ENCODE measurements at regions not wholly inside any gene's neighbourhood (a gene's known extent, or its start where the extent isn't known, plus 50 kb on each side); places are given as distances from the start of the nearest gene placed in this dataset.
A peak's percentile ranks its signal among the peaks of the same experiment; 100 is the strongest.

- in situ Hi-C loops (cut with HindIII; ENCODE audit: low pct_unique_long_range_greater_than_20kb, low sequenced_read_pairs): no loop called here
- DNase-seq (ENCODE audit: low read depth, low spot score): no peak
Observed at GRCh38 chr16:9264067-9264466, 172.6 kb downstream of the HAPSTR1 start.

DNA sequence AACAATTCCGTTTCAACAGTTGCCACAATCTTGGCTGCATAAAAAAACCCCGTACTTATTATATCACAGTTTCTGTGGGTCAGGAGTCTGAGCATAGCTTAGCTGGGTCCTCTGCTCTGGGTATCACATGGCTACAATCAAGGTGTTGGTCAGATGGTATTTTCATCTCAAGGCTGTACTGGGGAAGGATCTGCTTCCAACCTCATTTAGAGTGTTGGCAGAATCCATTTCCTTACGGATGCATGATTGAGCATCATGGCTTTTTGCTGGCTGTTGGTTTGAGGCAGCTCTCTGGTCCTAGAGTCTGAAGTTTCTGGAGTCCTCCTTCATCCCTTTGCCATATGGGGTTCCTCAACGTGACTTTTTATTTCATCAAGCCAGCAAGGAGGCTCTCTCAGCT lies 177.0 kb downstream of the HAPSTR1 start:
- in situ Hi-C loops (cut with HindIII; ENCODE audit: low pct_unique_long_range_greater_than_20kb, low sequenced_read_pairs): no loop called here
- DNase-seq (ENCODE audit: low read depth, low spot score): no peak

DNA sequence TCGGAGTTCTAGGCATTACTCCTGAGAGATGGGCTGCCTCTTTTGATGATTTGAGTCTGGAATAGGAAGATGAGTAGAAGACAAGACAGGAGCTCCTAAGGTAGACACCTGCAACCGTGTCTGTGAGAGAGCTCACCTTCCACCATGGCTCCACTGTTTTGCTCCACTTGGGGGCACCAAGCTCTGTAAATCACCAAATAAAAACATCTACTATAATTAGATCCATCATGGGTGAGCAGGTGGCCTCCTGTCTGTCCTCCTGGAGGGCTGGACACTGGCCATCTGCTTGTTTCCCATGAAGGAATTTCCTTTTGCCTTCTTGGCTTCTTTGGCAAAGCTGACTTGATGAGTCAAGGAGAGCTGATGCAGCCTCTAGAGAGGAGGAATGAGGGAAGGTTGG lies 179.0 kb downstream of the HAPSTR1 start:
- in situ Hi-C loops (cut with HindIII; ENCODE audit: low pct_unique_long_range_greater_than_20kb, low sequenced_read_pairs): no loop called here
- no peak for DNase-seq (ENCODE audit: low read depth, low spot score)

- in situ Hi-C loops (cut with HindIII; ENCODE audit: low pct_unique_long_range_greater_than_20kb, low sequenced_read_pairs): no loop called here
Observed at GRCh38 chr16:9270941-9271340, 179.5 kb downstream of the HAPSTR1 start.

DNA sequence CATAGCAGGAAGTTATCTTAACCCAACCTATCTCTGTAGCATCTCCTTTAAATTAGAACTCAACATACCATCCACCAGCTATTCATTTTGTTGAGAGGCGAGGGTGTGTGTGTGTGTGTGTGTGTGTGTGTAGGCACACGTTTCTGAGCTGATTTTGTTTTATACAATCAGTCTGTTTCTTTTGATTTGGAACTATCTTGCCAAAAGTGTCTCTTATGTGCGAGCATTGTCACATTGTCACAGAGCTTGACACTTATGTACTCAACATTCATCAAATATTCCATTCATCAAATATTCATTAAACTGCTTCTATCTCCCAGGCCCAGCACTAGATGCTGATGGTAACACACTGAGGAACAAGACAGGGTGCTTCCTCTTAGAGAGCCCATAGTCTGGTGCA lies 180.4 kb downstream of the HAPSTR1 start:
- in situ Hi-C loops (cut with HindIII; ENCODE audit: low pct_unique_long_range_greater_than_20kb, low sequenced_read_pairs): no loop called here
- DNase-seq (ENCODE audit: low read depth, low spot score): no peak

More at GRCh38 chr16:9270941-9271340, 179.5 kb downstream of the HAPSTR1 start:
- no peak for DNase-seq (ENCODE audit: low read depth, low spot score)

GRCh38 chr16:9275377-9275776 lies 183.9 kb downstream of the HAPSTR1 start:
- in situ Hi-C loops (cut with HindIII; ENCODE audit: low pct_unique_long_range_greater_than_20kb, low sequenced_read_pairs): no loop called here
- DNase-seq (ENCODE audit: low read depth, low spot score): no peak

GRCh38 chr16:9275816-9276354 lies 184.4 kb downstream of the HAPSTR1 start:
- DNase-seq (ENCODE audit: low read depth, low spot score): no peak
- in situ Hi-C loops (cut with HindIII; ENCODE audit: low pct_unique_long_range_greater_than_20kb, low sequenced_read_pairs): no loop called here

- DNase-seq (ENCODE audit: low read depth, low spot score): no peak
Observed at GRCh38 chr16:9279291-9280068, 188.0 kb downstream of the HAPSTR1 start.

GRCh38 chr16:9280069-9280466 lies 188.6 kb downstream of the HAPSTR1 start:
- in situ Hi-C loops (cut with HindIII; ENCODE audit: low pct_unique_long_range_greater_than_20kb, low sequenced_read_pairs): no loop called here
- no peak for DNase-seq (ENCODE audit: low read depth, low spot score)

More at GRCh38 chr16:9279291-9280068, 188.0 kb downstream of the HAPSTR1 start:
- in situ Hi-C loops (cut with HindIII; ENCODE audit: low pct_unique_long_range_greater_than_20kb, low sequenced_read_pairs): no loop called here

DNA sequence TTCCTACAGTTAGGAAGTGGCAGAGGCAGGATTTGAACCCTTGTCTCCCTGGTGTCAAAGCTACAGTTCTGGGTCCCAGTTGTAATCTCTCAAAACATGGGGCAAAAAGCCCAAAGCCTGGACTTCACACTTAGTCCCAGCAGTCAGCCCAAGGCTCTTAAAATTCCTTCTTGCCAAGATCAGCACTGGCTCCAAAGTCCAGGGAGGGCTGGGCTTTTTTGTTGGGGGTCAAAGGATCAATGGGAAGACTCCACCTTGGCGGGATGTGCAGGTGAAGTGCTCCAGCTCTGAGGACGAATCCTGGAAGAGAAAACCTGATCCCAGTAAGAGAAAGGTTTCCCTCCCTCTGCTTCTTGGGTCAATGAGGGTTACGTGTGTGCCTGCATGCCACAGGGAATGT lies 195.5 kb downstream of the HAPSTR1 start:
- DNase-seq (ENCODE audit: low read depth, low spot score): no peak
- in situ Hi-C loops (cut with HindIII; ENCODE audit: low pct_unique_long_range_greater_than_20kb, low sequenced_read_pairs): no loop called here

DNA sequence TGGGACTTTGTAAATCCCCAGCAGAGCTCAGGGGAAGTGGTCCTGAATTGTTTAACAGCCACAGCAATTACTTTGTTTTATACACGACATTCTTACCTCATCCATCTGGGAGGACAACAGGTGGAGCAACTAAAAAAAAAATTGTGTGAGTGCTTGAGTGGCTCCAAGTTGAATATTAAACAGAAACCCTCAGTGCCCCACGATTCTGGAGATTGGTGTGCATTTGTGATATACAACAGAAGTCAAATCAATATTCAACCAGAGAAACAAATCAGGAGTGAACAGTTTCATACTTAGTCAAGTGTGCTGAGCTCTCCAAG lies 204.8 kb downstream of the HAPSTR1 start:
- in situ Hi-C loops (cut with HindIII; ENCODE audit: low pct_unique_long_range_greater_than_20kb, low sequenced_read_pairs): no loop called here
- DNase-seq (ENCODE audit: low read depth, low spot score): no peak

- peak; percentile 66 for DNase-seq (ENCODE audit: low read depth, low spot score)
- in situ Hi-C loops (cut with HindIII; ENCODE audit: low pct_unique_long_range_greater_than_20kb, low sequenced_read_pairs): no loop called here
Observed at GRCh38 chr16:9297437-9298113, 206.1 kb downstream of the HAPSTR1 start.

DNA sequence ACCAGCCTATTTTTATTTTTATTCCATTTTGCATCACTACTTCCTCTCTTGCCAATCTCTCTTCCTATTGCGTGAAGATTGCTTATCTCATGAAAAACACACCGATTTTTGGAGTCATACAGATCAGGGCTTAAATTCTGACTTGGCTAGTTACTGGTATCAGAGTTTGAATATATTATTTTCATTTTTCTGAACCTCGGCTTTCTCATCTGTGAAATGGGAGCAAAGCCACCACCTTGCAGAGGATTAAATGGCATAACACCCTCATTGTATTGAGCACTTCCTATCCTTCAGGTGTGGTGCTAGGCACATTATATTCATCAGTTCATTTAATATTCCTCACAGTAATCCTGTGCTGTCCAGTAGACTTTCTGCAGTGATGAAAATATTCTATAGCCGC lies 208.8 kb downstream of the HAPSTR1 start:
- in situ Hi-C loops (cut with HindIII; ENCODE audit: low pct_unique_long_range_greater_than_20kb, low sequenced_read_pairs): no loop called here

GRCh38 chr16:9302072-9302471 lies 210.6 kb downstream of the HAPSTR1 start:
- no peak for DNase-seq (ENCODE audit: low read depth, low spot score)
- in situ Hi-C loops (cut with HindIII; ENCODE audit: low pct_unique_long_range_greater_than_20kb, low sequenced_read_pairs): no loop called here

More for the DNA sequence above, 208.8 kb downstream of the HAPSTR1 start:
- DNase-seq (ENCODE audit: low read depth, low spot score): no peak

DNA sequence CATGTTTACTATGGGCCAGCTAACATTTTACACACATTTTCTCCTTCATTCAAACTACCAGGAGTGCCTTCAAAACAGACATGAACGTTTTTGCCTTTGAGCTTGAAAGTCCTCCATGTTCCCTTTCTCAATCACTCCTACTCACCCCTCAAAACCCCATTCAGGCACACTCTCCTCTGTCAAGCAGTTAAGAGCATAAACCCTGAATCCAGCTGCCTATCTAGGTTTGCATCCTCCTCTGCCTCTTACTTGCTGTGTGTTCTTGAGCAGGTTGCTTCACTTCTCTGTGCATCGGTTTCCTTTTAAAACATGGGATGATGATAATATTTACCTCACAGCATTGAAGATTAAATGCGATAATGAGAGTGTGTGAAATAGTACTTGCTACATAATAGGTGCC lies 215.3 kb downstream of the HAPSTR1 start:
- in situ Hi-C loops (cut with HindIII; ENCODE audit: low pct_unique_long_range_greater_than_20kb, low sequenced_read_pairs): no loop called here
- DNase-seq (ENCODE audit: low read depth, low spot score): no peak

DNA sequence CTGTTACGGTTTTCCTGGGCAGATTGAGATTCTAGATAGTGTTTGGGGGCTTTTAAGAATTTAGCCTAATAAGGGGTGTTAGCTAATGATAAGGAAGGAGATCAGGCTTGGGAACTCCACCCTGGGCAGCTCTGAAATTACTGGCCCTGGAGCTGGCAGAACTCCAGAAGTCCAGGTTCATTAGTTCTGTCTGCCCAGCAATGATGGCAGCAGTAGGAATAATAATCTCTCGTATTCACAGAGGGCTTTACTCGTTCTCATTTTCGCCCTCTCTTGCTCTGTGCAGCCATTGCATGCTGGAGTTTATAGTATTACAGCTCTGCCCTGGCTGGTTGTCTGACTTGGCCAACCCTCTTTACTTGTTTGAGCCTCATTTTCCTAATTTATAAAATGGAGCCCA lies 216.0 kb downstream of the HAPSTR1 start:
- DNase-seq (ENCODE audit: low read depth, low spot score): no peak
- in situ Hi-C loops (cut with HindIII; ENCODE audit: low pct_unique_long_range_greater_than_20kb, low sequenced_read_pairs): no loop called here

- in situ Hi-C loops (cut with HindIII; ENCODE audit: low pct_unique_long_range_greater_than_20kb, low sequenced_read_pairs): no loop called here
- DNase-seq (ENCODE audit: low read depth, low spot score): no peak
Observed at GRCh38 chr16:9308356-9308801, 216.9 kb downstream of the HAPSTR1 start.

DNA sequence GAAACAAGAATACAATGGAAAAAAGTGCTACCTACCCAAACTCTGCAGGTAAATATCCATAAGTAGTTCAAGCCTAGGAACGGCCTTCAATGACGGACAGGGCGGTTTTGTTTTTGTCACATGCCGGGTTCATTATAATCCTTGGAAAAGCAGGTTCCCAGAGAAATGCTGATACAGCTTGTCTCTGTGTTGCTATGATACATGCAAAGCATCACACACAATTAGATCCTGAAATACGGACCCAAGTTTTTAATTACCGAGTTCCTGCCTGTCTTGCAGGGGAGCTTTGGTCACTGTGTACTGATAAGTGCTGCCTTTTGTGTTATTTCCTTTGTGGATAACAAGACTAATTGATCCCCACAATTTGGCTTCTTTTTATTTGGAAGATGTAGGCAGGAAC lies 217.4 kb downstream of the HAPSTR1 start:
- in situ Hi-C loops (cut with HindIII; ENCODE audit: low pct_unique_long_range_greater_than_20kb, low sequenced_read_pairs): no loop called here
- DNase-seq (ENCODE audit: low read depth, low spot score): no peak

- in situ Hi-C loops (cut with HindIII; ENCODE audit: low pct_unique_long_range_greater_than_20kb, low sequenced_read_pairs): no loop called here
- no peak for DNase-seq (ENCODE audit: low read depth, low spot score)
Observed at GRCh38 chr16:9309844-9310243, 218.4 kb downstream of the HAPSTR1 start.

Measured in SK-MEL-5 (cell line).